Liver (tissue), 8 donors: ENCODE measurements at regions not wholly inside any gene's neighbourhood (a gene's known extent, or its start where the extent isn't known, plus 50 kb on each side); places are given as distances from the start of the nearest gene placed in this dataset.

Experiments used
- DNase-seq: peaks from one replicate; pipeline ENCODE4 v3.0.0-alpha.2; 2017; ENCODE audit warnings: low spot score
- H3K27ac ChIP-seq, 2 donors: one replicate each; pipeline ENCODE4 v1.7.0; 2013; ENCODE audit warnings: inconsistent platforms in 2 of 2, low read length in 2 of 2, control low read depth in 1 of 2, low read depth in 1 of 2, mild to moderate bottlenecking in 1 of 2
- H3K27me3 ChIP-seq, 4 donors: one replicate each; pipeline versions ENCODE4 v1.6.1 to v1.7.0; 2013; ENCODE audit warnings: low read length in 3 of 4, inconsistent platforms in 1 of 4, mild to moderate bottlenecking in 1 of 4, moderate library complexity in 1 of 4; ENCODE audit not compliant: control insufficient read depth in 4 of 4, insufficient read depth in 4 of 4
- H3K36me3 ChIP-seq, 4 donors: one replicate each; pipeline versions ENCODE4 v1.6.1 to v1.7.0; 2013; ENCODE audit warnings: low read length in 3 of 4, mild to moderate bottlenecking in 3 of 4, low read depth in 1 of 4, moderate library complexity in 1 of 4; ENCODE audit not compliant: control insufficient read depth in 4 of 4, insufficient read depth in 3 of 4
- H3K4me1 ChIP-seq, 4 donors: one replicate each; pipeline versions ENCODE4 v1.6.1 to v1.7.0; 2013; ENCODE audit warnings: low read length in 3 of 4, mild to moderate bottlenecking in 3 of 4, moderate library complexity in 1 of 4; ENCODE audit not compliant: control insufficient read depth in 4 of 4, insufficient read depth in 4 of 4
- H3K4me3 ChIP-seq, 3 donors: one replicate each; pipeline versions ENCODE4 v1.6.1 to v1.7.0; 2013; ENCODE audit warnings: low read length in 3 of 3, control low read depth in 1 of 3, low read depth in 1 of 3, mild to moderate bottlenecking in 1 of 3
- H3K9ac ChIP-seq, 2 donors: one replicate each; pipeline ENCODE4 v1.7.0; 2013; ENCODE audit warnings: low read length in 2 of 2, mild to moderate bottlenecking in 2 of 2, moderate library complexity in 2 of 2, control low read depth in 1 of 2, low read depth in 1 of 2
- H3K9me3 ChIP-seq, 4 donors: one replicate each; pipeline versions ENCODE4 v1.6.1 to v1.7.0; 2013; ENCODE audit warnings: low read length in 3 of 4; ENCODE audit not compliant: control insufficient read depth in 4 of 4
- EGR1 ChIP-seq, 2 donors: IDR thresholded peaks; 2 replicates each; pipeline ENCODE4 v1.6.1; 2016 to 2018; ENCODE audit warnings: antibody characterized with exemption in 2 of 2, low read depth in 2 of 2
- FOXA1 ChIP-seq: IDR thresholded peaks from 2 replicates; pipeline ENCODE4 v1.6.1; 2016; ENCODE audit warnings: antibody characterized with exemption
- FOXA2 ChIP-seq: IDR thresholded peaks from 2 replicates; pipeline ENCODE4 v1.6.1; 2016; ENCODE audit warnings: antibody characterized with exemption
- GABPA ChIP-seq, 2 donors: IDR thresholded peaks in 1 of 2; conservative IDR thresholded peaks in 1 of 2; 2 replicates each; pipeline ENCODE4 v1.6.1; 2016; ENCODE audit warnings: antibody characterized with exemption in 2 of 2, mild to moderate bottlenecking in 1 of 2, moderate library complexity in 1 of 2
- HNF4A ChIP-seq, 2 donors: conservative IDR thresholded peaks; 2 replicates each; pipeline ENCODE4 v1.6.1; 2016; ENCODE audit warnings: antibody characterized with exemption in 2 of 2, mild to moderate bottlenecking in 2 of 2
- HNF4G ChIP-seq: IDR thresholded peaks from 2 replicates; pipeline ENCODE4 v1.6.1; 2016; ENCODE audit warnings: antibody characterized with exemption
- JUND ChIP-seq, 2 donors: IDR thresholded peaks; 2 replicates each; pipeline ENCODE4 v1.6.1; 2016; ENCODE audit warnings: antibody characterized with exemption in 2 of 2
- MAX ChIP-seq: IDR thresholded peaks from 2 replicates; pipeline ENCODE4 v1.6.1; 2016; ENCODE audit warnings: antibody characterized with exemption
- NR2F2 ChIP-seq: IDR thresholded peaks from 2 replicates; pipeline ENCODE4 v1.6.1; 2016; ENCODE audit warnings: antibody characterized with exemption
- RAD21 ChIP-seq, 2 donors: IDR thresholded peaks; 2 replicates each; pipeline ENCODE4 v1.6.1; 2016; ENCODE audit warnings: antibody characterized with exemption in 2 of 2, mild to moderate bottlenecking in 2 of 2
- REST ChIP-seq: IDR thresholded peaks from 2 replicates; pipeline ENCODE4 v1.6.1; 2016; ENCODE audit warnings: antibody characterized with exemption, mild to moderate bottlenecking
- RXRA ChIP-seq, 2 donors: IDR thresholded peaks; 2 replicates each; pipeline ENCODE4 v1.6.1; 2017 to 2018; ENCODE audit warnings: antibody characterized with exemption in 2 of 2, mild to moderate bottlenecking in 1 of 2
- SP1 ChIP-seq: IDR thresholded peaks from 2 replicates; pipeline ENCODE4 v1.6.1; 2018; ENCODE audit warnings: antibody characterized with exemption, mild to moderate bottlenecking
- TAF1 ChIP-seq: conservative IDR thresholded peaks from 2 replicates; pipeline ENCODE4 v1.6.1; 2016; ENCODE audit warnings: antibody characterized with exemption, mild to moderate bottlenecking
- YY1 ChIP-seq: IDR thresholded peaks from 2 replicates; pipeline ENCODE4 v1.6.1; 2016; ENCODE audit warnings: antibody characterized with exemption, mild to moderate bottlenecking
- WGBS: extraction: QIAGEN DNeasy Blood & Tissue Kit; methylation state at CpG from one replicate; pipeline ENCODE4 v1.1.7; 2013; 5-methylcytosine and 5-hydroxymethylcytosine counted together
- TF ChIP-seq, protein P1 (sequence below): IDR thresholded peaks from 2 replicates; pipeline ENCODE4 v1.6.1; 2016; ENCODE audit warnings: antibody characterized with exemption
- TF ChIP-seq, protein P2 (sequence below): fragments of 150-350 bp; IDR thresholded peaks from 2 replicates; pipeline ENCODE4 v1.5.1; 2017; ENCODE audit warnings: improper control_type of control experiment, low read depth, low read length; ENCODE audit not compliant: missing input control
- donor health status: healthy.
- donor health status: healthy.
- donor health status: healthy.
- donor health status: healthy.
- donor health status: healthy.

GRCh38 chr16:35910409-35910808, 2451.0 kb downstream of the TP53TG3F start:
- WGBS: 74% methylated on average over 4 of the region's 4 CpGs
- peaks cover 0 to 8% (median 5%) of the 10 kb centered on the region in 4 donors for H3K9me3 ChIP-seq
- TF ChIP-seq EGR1 (IDR thresholded peaks at IDR 0.05; ENCODE audit: low read depth in 2 of 2) (no peak), RXRA (IDR thresholded peaks at IDR 0.05) (no peak), JUND (IDR thresholded peaks at IDR 0.05) (no peak), NR2F2 (no peak), TAF1 (no peak), REST (no peak), MAX (no peak), HNF4A (conservative IDR thresholded peaks at IDR 0.05) (no peak), FOXA1 (no peak), FOXA2 (no peak), SP1 (no peak), RAD21 (IDR thresholded peaks at IDR 0.05) (no peak), HNF4G (no peak)
- TF ChIP-seq, protein P1, sequence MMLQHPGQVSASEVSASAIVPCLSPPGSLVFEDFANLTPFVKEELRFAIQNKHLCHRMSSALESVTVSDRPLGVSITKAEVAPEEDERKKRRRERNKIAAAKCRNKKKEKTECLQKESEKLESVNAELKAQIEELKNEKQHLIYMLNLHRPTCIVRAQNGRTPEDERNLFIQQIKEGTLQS: no peak
- H3K4me3 ChIP-seq: no peak overlapping the region
- no peak overlapping the region for H3K27ac ChIP-seq
- H3K4me1 ChIP-seq: no peaks in the 10 kb centered on the region
- no peak overlapping the region for H3K9ac ChIP-seq
- no peaks in the 10 kb centered on the region for H3K27me3 ChIP-seq
- no peaks in the 10 kb centered on the region for H3K36me3 ChIP-seq
- DNase-seq: no peak

DNA sequence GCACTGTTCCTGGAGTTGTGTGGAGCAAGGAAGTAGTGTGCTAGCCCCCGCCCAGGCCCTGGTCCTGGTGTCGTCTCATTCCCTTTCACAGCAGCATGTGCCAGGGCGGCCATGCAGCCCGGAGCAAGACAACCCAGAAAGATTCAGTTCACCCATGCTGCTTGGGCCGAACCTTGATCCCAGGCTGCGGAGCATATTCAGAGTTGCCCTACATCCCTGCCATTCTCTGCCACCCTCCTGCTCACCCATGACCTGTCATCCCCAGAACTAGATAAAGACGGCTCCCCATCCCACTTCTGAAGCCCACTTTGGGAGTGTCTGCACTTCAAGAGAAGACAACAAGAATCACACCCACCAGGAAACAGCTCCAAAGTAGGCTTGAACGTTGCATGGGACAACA, 2452.5 kb downstream of the TP53TG3F start:
- no peaks in the 10 kb centered on the region for H3K36me3 ChIP-seq
- H3K4me3 ChIP-seq: no peak overlapping the region
- no peak for DNase-seq
- H3K9me3 ChIP-seq: peaks cover 0 to 11% (median 6%) of the 10 kb centered on the region in 4 donors
- H3K4me1 ChIP-seq: no peaks in the 10 kb centered on the region
- 73% methylated on average over 8 of the region's 8 CpGs for WGBS
- TF ChIP-seq, protein P2, sequence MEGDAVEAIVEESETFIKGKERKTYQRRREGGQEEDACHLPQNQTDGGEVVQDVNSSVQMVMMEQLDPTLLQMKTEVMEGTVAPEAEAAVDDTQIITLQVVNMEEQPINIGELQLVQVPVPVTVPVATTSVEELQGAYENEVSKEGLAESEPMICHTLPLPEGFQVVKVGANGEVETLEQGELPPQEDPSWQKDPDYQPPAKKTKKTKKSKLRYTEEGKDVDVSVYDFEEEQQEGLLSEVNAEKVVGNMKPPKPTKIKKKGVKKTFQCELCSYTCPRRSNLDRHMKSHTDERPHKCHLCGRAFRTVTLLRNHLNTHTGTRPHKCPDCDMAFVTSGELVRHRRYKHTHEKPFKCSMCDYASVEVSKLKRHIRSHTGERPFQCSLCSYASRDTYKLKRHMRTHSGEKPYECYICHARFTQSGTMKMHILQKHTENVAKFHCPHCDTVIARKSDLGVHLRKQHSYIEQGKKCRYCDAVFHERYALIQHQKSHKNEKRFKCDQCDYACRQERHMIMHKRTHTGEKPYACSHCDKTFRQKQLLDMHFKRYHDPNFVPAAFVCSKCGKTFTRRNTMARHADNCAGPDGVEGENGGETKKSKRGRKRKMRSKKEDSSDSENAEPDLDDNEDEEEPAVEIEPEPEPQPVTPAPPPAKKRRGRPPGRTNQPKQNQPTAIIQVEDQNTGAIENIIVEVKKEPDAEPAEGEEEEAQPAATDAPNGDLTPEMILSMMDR: no peak
- no peak for TF ChIP-seq RXRA (IDR thresholded peaks at IDR 0.05)
- TF ChIP-seq TAF1: no peak
- no peak for TF ChIP-seq YY1
- no peak for TF ChIP-seq NR2F2
- TF ChIP-seq GABPA (IDR thresholded peaks at IDR 0.05 in 1 of 2, conservative IDR thresholded peaks at IDR 0.05 in 1 of 2): no peak
- no peak for TF ChIP-seq EGR1 (IDR thresholded peaks at IDR 0.05; ENCODE audit: low read depth in 2 of 2)
- no peak overlapping the region for H3K27ac ChIP-seq
- H3K27me3 ChIP-seq: no peaks in the 10 kb centered on the region
- H3K9ac ChIP-seq: no peak overlapping the region
